ENCODE measurements at regions not wholly inside any gene's neighbourhood (a gene's known extent, or its start where the extent isn't known, plus 50 kb on each side); places are given as distances from the start of the nearest gene placed in this dataset.

- no peak for TF ChIP-seq EZH2 (IDR thresholded peaks at IDR 0.05)
- no peak for TF ChIP-seq POLR2AphosphoS5 (IDR thresholded peaks at IDR 0.05; ENCODE audit: borderline replicate concordance, low read depth, low read length)
- TF ChIP-seq FOXP2 (optimal IDR thresholded peaks at IDR 0.05; ENCODE audit: control extremely low read depth, extremely low read length, insufficient read depth): no peak
Observed at GRCh38 chr10:47062441-47063200, 151.4 kb downstream of the PTPN20 start.

Measured in SK-N-MC (cell line).